ENCODE measurements at regions not wholly inside any gene's neighbourhood (a gene's known extent, or its start where the extent isn't known, plus 50 kb on each side); places are given as distances from the start of the nearest gene placed in this dataset.
"Not testable (repeated sequence)": the region's sequence is repeated elsewhere in the genome, so short reads cannot be mapped to it uniquely, and the experiment has no call there.

DNA sequence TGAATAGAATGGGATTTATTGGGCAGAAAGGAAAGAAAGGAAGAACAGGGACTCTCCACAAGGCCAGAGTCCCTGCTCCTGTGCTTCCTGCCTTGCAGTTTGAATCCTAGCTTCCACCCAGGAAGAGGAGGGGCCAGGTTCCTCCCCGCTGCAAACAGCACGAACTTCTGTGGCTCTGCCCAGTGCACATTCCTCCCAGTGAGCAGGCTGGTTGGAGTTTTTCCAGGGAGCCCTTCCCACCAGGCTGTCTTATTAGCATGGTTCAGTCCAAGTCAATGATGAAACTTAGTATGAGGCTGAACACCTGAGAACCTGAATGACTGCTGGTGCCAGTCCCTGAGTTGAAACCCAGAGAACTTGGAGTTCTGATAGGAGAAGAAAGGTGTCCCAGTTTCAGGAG is 247.2 kb downstream of the DUSP10 start:
- no peak for DNase-seq (ENCODE audit: low read depth in 4 of 4, low spot score in 3 of 4)

GRCh38 chr1:221497046-221497445 is 244.8 kb downstream of the DUSP10 start:
- DNase-seq (ENCODE audit: low read depth in 4 of 4, low spot score in 3 of 4) = no peak

DNA sequence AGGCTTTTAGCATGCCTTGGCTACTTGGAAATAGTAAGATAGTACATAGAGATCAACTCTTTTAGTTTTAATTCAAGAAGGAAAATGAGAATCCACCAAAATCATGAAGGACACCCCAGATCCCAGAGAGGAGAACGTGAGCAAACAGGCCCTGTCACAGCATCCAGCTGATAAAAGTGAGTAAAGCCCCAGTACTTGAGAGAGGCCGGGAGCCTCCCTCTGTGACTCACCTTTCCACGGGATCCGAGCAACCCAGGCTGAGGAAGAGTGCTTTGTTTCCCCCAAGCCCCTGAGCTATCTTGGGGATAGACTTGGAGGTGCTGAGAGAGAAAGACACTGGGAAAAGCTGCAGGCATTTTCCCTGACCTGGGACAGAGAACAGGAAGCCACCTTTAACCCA is 238.6 kb downstream of the DUSP10 start:
- DNase-seq (ENCODE audit: low read depth in 4 of 4, low spot score in 3 of 4) = no peak

DNA sequence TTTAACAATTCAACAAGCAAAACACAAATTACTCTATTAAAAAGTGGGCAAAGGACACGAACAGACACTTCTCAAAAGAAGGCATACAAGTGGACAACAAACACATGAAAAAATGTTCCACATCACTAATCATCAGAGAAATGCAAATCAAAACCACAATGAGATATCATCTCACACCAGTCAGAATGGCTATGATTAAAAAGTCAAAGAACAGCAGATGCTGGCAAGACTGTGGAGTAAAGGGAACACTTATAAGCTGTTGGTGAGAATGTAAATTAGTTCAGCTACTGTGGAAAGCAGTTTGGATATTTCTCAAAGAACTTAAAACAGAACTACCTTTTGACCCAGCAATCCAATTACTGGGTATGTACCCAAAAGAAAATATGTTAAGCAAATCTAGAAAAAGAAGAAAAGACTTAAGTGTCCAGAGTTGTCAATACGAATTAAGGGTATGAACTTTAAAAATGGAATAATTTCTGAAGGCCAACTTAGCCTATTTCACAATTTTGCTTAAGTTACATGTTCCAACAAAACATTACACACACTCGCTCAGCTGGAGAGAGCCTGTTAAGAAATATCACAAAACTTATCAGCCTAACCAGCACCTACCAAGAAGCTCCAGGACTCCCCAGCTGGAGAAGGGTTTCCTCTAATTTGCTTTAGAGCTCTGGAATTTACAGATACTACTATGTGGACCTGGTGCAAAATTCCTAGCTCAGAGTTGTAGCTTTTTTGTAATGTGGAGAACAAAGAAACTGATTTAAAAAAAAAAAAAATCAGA is 232.1 kb downstream of the DUSP10 start:
- DNase-seq (ENCODE audit: low read depth in 4 of 4, low spot score in 3 of 4) = no peak

DNA sequence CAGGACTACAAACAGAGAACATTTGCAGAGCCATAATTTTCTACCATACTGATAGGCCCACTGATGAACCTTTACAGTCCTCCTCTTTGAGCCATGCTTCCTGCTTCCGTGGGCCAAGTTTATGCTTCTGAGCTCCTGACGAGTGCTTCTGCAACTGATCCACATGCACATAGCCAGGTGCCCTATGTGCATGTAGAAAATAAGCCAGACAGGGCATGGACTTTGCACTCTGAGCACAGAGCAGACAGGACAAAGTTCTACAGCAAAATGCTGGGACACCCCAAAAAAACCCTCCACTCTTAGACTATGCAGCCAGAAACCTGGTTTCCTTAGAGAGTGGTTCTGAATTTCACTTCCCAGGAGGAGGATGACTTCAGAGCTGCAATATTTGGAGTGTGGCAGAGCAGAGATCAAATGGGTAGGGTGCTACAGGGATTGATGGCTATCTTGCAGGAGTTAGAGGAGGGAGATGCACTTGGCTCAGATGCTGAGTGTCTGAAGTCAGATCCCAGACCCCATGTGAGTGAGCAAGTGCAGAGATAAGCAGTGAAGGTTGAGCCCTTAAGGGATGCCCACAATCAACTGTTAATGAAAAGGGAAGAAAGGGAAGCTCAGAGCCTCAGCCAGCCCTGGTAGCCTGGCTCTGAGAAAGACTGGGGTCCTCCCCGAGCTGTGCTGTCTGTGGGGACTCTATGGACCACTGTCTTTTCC is 230.9 kb downstream of the DUSP10 start:
- no peak for DNase-seq (ENCODE audit: low read depth in 4 of 4, low spot score in 3 of 4)

- DNase-seq (ENCODE audit: low read depth in 4 of 4, low spot score in 3 of 4) = no peak
These were observed 230.1 kb downstream of the DUSP10 start for GRCh38 chr1:221511797-221512196.

GRCh38 chr1:221514806-221515205 is 227.1 kb downstream of the DUSP10 start:
- no peak for DNase-seq (ENCODE audit: low read depth in 4 of 4, low spot score in 3 of 4)

DNA sequence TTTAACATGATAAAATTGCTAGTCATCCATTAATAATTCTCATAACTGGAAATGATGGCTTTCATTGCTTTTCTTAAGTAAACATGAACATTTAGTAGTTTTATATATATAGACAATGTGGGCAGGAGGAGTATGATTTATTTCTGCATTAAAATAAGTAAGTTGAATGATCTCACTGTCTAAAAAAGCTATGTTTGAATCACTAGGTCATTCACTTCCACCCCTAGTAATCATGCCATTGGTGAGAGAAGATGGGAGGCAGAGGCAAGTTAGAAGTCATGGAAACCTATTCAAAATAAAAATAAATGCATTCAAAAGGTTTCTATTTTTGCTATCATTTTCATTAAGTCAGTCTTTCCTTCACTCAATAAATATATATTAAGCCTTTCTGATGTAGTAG is 226.4 kb downstream of the DUSP10 start:
- DNase-seq (ENCODE audit: low read depth in 4 of 4, low spot score in 3 of 4) = no peak

- no peak for DNase-seq (ENCODE audit: low read depth in 4 of 4, low spot score in 3 of 4)
These were observed 223.9 kb downstream of the DUSP10 start for GRCh38 chr1:221517961-221518360.

DNA sequence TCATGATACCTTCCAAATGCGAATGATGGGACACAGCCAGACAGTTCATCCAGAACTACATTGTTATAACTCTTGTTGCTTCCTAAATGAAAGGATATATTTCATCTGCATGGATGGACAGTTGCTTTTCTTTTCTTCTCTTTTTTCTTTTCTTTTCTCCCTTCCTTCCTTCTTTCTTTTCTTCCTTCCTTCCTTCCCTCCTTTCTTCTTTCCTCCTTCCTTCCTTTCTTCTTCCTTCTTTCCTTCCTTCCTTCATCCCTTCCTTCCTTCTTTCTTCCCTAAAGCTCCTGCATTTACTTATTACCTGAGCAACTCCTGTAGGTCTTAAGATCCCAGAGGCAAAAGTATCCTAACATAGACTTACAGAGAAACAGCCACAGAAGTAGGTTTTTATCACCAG is 221.6 kb downstream of the DUSP10 start:
- no peak for DNase-seq (ENCODE audit: low read depth in 4 of 4, low spot score in 3 of 4)

DNA sequence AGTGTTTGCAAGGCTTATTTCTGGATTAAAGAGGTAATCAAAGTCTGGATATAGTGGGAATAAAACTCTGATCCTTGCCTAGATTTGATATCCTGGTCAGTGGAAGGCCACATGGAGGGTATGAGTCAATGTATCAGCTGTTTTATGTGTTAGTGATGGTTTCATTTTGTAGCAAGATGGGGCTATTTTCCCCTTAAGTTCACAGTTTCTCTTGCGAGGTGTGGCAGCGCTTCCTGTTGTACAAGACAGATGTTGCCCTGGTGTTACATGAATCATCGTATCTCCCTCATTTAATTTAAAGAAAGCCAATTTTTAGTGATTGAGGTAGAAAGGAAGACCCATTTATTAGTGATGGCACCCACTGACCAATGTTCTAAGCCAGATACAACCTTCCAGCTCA is 220.2 kb downstream of the DUSP10 start:
- no peak for DNase-seq (ENCODE audit: low read depth in 4 of 4, low spot score in 3 of 4)

DNA sequence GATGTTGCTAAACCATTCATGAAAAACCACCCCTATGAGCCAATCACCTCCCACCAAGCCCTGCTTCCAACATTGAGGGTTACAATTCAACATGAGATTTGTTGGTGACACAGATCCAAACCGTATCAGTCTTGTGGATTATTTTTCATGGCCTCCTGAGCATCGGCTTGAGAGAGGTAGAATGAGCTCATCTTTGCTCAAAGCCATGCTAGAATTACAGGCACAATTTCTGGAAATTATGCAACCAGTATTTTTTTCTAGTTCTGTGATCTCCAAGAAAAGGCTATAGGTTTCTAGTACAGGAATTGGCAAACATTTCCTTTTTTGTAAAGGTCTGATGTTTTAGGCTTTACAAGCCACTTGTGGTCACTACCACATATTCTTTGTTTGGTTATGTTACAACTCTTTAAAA is 219.4 kb downstream of the DUSP10 start:
- no peak for DNase-seq (ENCODE audit: low read depth in 4 of 4, low spot score in 3 of 4)

GRCh38 chr1:221525749-221526148 is 216.1 kb downstream of the DUSP10 start:
- no peak for DNase-seq (ENCODE audit: low read depth in 4 of 4, low spot score in 3 of 4)

GRCh38 chr1:221527302-221527701 is 214.6 kb downstream of the DUSP10 start:
- no peak for DNase-seq (ENCODE audit: low read depth in 4 of 4, low spot score in 3 of 4)

DNA sequence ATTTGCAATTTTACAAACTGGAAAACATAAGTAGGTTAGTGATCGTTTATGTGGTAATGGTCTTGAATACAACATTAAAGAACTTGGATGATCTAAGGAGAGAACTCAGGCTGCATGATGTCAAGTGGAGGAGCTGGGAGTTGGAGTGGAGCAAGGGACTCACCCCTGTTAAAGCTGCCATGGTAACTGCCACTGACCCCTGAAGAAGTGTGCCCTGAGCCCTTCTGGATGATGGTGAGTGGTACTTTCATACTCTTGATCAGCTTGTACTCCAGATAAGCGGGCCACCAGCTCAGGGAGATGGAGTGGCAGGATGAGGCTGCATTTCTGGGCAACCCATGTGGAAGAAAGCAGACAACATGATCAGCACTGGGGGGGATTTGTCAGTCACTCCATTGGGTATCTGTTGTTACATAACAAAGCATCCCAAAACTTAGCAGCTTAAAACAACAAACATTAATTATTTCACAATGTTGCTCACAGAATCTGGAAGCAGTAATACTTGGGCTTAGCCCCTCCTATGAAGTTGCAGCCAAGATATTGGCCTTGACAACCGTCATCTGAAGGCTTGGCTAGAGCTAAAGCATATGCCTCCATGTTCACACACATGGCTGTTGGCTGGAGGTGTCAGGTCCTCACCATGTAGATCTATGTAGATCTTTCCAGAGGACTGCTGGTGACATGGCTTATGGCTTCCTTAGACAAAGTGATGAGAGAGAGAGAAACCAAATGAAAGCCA is 213.8 kb downstream of the DUSP10 start:
- DNase-seq (ENCODE audit: low read depth in 4 of 4, low spot score in 3 of 4) = no peak

DNA sequence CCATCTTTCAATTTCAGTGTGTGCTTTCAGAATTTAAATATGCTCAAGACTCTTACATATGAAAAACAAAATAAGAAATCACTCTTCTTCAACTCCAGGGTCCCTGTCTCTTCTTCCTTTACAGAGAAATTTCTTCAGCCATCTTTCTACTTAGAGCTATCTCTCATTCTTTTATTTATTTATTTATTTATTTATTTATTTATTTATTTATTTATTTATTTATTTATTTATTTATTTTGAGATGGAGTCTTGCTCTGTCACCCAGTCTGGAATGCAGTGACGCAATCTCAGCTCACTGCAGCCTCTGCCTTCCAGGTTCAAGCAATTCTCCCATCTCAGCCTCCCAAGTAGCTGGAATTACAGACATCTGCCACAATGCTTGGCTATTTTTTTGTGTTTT is 211.7 kb downstream of the DUSP10 start:
- not testable (repeated sequence) for DNase-seq (ENCODE audit: low read depth in 4 of 4, low spot score in 3 of 4)

GRCh38 chr1:221530791-221531190 is 211.1 kb downstream of the DUSP10 start:
- no peak for DNase-seq (ENCODE audit: low read depth in 4 of 4, low spot score in 3 of 4)

DNA sequence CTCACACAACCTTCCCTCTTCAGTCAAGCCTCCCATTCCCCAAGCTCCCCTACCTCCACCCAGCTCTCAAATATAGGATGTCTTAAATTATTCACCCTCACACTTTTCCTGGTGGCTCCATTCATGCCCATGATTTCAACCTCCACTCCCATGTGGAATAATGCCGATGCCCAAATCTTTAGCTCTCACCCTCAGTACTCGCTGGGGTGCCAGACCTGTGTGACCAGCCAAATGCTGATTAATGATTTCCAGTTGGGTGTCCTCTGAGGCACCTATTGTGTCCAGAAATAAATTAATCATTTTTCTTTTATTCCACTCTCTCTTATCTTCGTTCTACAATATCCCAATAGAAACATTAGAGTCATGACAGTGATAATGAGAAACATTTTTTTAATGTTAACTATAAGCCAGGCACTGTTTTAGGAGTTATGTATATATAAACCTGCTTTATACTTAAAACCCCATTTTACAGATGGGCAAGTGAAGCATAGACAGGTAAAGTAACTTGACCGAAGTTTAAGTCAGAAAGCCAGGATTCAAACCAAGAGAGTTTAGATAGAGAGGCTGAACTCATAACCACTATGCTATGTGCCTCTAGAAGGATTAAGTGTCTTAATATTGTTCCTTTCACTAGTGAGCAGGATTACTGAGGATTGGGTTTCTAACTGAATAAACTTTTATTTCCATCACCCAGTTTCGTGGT is 209.7 kb downstream of the DUSP10 start:
- no peak for DNase-seq (ENCODE audit: low read depth in 4 of 4, low spot score in 3 of 4)

DNA sequence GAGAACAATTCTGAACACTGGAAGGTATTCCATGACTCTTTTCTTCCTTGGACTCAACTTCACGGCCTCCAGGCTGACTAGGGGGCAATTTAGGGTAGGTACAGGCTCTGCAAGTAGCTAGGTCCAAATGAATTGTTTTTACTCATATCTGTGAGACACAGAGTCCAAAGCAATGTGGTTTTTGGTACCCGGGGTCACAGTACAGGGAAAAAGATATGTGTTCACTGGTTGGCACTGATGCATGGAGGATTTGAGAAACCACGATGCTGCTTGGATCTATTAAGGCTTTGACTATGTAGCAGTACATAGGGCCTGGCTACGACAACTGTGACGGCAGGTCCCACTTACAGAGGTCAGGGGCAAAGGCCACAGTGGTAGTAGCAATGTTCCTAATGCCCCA is 200.6 kb downstream of the DUSP10 start:
- no peak for DNase-seq (ENCODE audit: low read depth in 4 of 4, low spot score in 3 of 4)

- no peak for DNase-seq (ENCODE audit: low read depth in 4 of 4, low spot score in 3 of 4)
These were observed 198.3 kb downstream of the DUSP10 start for GRCh38 chr1:221543529-221544120.

DNA sequence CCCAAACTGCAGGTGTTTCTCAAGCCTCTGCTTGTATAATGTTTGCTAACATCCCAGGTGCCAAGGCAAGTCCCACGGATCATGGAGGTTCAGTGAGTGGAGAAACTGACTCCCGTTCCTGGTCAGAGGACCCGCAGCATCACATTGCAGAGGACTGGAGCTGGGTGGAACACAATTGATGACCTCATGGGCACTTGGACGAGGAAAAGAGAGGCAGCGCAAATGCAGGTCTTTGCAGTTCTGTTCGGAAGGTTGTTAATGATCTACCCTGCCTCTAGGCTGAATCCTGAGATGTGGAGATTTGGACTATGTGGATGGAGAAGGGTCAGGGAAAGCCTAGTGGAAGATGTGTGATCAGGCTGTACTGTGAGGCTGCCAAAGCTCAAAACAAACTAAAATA is 192.9 kb downstream of the DUSP10 start:
- DNase-seq (ENCODE audit: low read depth in 4 of 4, low spot score in 3 of 4) = no peak
